ENCODE measurements at regions not wholly inside any gene's neighbourhood (a gene's known extent, or its start where the extent isn't known, plus 50 kb on each side); places are given as distances from the start of the nearest gene placed in this dataset.

DNA sequence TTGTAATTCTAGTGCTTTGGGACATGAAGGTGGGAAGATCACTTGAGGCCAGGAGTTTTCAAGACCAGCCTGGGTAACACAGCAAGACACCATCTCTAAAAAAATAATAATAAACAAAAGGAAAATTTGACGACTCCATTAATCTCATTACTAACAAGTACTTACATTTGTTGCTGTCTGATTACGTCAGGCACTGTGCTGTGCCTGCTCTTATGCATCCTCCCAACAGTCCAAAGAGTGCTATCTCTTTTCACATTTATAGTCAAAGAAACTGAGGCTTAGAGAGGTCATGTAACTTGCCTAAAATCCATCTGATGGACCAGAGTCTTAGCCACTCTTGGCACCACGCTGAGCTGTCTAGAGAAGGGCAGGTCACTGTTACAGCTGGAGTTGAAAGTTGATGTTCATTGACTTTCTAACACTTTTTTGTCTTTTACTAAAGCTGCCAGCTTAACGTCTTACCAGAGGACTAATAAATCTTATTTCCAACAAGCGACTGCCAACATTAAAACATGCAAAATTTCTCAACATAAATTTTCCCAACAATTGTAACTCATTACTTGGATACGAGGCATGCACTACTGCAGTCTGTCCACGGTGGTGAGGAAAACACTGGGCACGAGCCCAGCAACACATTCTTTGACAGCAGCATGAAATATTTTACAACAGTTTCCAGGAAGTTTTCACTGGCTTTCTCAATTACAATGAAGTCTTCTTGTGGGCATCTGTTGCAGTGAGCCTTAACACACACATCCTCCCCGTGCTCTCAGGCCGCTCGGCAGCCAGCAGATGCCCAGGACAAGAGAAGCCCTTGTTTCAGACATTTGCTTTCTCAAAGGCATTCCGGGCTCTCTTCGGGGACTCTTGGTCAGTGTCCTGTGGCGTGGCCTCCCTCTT is 262.9 kb upstream of the PROX1 start:
- H3K4me1 Mint-ChIP-seq (ENCODE audit: unreplicated experiment), result peaks cover 22% of the 10 kb centered on the region
- no peaks in the 10 kb centered on the region for H3K9me3 Mint-ChIP-seq (ENCODE audit: unreplicated experiment)
- H3K27ac Mint-ChIP-seq (ENCODE audit: unreplicated experiment), result no peak overlapping the region
- TF ChIP-seq, protein P1, sequence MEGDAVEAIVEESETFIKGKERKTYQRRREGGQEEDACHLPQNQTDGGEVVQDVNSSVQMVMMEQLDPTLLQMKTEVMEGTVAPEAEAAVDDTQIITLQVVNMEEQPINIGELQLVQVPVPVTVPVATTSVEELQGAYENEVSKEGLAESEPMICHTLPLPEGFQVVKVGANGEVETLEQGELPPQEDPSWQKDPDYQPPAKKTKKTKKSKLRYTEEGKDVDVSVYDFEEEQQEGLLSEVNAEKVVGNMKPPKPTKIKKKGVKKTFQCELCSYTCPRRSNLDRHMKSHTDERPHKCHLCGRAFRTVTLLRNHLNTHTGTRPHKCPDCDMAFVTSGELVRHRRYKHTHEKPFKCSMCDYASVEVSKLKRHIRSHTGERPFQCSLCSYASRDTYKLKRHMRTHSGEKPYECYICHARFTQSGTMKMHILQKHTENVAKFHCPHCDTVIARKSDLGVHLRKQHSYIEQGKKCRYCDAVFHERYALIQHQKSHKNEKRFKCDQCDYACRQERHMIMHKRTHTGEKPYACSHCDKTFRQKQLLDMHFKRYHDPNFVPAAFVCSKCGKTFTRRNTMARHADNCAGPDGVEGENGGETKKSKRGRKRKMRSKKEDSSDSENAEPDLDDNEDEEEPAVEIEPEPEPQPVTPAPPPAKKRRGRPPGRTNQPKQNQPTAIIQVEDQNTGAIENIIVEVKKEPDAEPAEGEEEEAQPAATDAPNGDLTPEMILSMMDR (IDR thresholded peaks at IDR 0.05; ENCODE audit: unreplicated experiment), result no peak
- no peak for DNase-seq (ENCODE audit: low spot score)
- H3K36me3 Mint-ChIP-seq (ENCODE audit: low read depth, unreplicated experiment), result no peaks in the 10 kb centered on the region
- no peak overlapping the region for H3K4me3 Mint-ChIP-seq (ENCODE audit: unreplicated experiment)
- H3K27me3 Mint-ChIP-seq (ENCODE audit: unreplicated experiment), result peaks cover 1% of the 10 kb centered on the region

DNA sequence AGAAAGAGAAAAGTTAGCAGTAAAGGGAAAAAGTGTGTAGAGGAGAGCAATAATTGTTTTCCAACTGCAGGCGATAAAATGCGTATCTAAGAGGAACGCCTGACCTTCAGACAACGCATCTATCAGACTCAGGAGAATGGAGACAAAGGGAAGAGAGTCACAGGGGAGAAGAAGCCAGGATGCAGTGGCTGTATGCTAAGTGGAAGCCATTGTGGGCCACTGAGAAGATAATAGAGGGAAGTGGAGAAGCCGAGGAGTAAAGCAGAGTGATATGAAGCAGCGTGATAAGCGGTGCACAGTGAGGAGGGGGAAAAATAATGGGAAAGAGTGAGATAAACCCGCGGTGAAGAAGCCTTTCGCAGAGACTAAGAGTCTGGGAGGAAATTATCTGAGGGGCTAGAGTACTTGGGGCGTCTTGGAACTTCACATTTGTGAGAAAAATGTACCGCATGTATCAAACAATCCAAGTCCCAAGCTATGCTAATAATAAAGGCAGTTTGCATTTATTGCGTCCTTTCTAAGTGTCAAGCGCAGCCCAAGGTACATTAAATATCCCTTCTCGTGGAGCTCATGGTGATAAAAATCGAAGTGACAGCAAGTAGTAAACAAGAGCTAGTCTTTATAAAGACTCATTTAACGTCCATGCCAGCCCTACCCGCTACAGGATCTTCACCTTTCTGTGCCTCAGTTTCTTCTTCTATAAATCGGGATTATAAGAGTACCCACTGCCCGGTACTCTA is 259.8 kb upstream of the PROX1 start:
- Mint-ChIP-seq H3K36me3 (ENCODE audit: low read depth, unreplicated experiment) (no peaks in the 10 kb centered on the region), H3K9me3 (ENCODE audit: unreplicated experiment) (no peaks in the 10 kb centered on the region), H3K27me3 (ENCODE audit: unreplicated experiment) (peaks cover 1% of the 10 kb centered on the region), H3K4me3 (ENCODE audit: unreplicated experiment) (no peak overlapping the region), H3K27ac (ENCODE audit: unreplicated experiment) (no peak overlapping the region), H3K4me1 (ENCODE audit: unreplicated experiment) (peaks cover 22% of the 10 kb centered on the region)
- TF ChIP-seq, protein P1 (IDR thresholded peaks at IDR 0.05; ENCODE audit: unreplicated experiment), result no peak
- DNase-seq (ENCODE audit: low spot score), result no peak

DNA sequence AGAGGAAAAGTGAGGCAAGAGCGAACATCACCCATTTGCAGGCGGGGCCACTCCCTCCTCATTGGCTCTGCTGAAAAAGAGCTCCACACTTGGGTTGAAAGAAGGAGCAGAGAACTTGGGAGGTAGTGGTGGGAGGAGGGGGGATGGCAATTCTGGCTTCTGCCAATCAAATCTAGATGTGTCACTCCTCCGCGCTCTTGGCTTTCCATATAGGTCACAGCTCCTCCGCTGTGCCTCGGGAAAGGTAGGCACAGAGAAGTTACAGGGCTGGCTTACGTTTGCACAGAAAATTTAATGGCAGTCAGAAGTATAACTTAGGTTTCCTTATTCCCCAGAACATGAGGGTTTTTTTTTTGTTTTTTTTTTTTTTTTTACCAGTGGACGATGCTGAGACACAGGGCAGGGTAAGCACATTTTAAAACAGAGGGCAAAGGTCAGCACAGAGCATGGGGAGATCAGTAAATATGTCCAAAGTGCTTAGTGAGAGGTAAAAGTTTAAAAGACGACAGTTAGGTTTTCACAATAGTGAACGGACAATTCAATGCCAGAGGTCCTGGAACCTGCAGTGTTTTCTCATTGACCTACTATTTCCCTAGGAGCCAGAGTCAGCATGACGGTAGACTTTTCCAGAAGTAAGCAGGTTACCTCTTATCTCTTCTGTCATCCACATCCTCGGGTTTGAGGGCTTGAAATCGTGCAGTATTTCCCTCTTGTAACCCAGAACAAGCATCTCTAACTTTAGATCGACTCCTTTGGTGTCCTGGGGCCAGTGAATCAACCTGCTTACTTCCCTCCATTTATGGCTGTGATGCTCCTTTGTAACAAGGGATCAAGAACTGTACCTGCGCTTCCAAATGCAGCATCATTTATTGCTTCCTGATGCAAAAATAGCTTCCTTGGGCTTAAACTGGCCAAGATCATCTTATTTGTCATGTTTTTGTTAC is 258.9 kb upstream of the PROX1 start:
- H3K4me1 Mint-ChIP-seq (ENCODE audit: unreplicated experiment), result peaks cover 15% of the 10 kb centered on the region
- no peaks in the 10 kb centered on the region for H3K9me3 Mint-ChIP-seq (ENCODE audit: unreplicated experiment)
- H3K36me3 Mint-ChIP-seq (ENCODE audit: low read depth, unreplicated experiment), result no peaks in the 10 kb centered on the region
- TF ChIP-seq, protein P1 (IDR thresholded peaks at IDR 0.05; ENCODE audit: unreplicated experiment), result no peak
- H3K4me3 Mint-ChIP-seq (ENCODE audit: unreplicated experiment), result no peak overlapping the region
- H3K27me3 Mint-ChIP-seq (ENCODE audit: unreplicated experiment), result peaks cover 1% of the 10 kb centered on the region
- no peak overlapping the region for H3K27ac Mint-ChIP-seq (ENCODE audit: unreplicated experiment)
- DNase-seq (ENCODE audit: low spot score), result no peak

DNA sequence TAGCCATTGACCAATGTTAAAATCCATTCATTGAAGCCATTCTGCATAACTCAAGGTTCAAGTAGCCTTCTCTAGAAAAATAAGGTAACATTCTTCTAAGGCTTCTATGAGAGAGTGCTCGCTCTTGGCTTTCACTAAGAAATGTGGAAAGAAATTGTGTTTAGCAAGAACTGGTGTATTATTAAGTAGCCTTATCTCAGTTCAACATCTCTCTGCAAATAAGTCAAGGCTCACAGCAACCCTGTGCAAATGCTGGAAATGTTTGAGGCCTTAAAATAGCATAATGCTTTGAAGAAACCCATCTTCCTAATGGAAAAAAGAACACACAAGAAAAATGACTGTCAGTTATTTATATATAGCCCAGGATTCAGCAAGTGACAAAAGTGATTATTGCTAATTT is 254.1 kb upstream of the PROX1 start:
- H3K4me1 Mint-ChIP-seq (ENCODE audit: unreplicated experiment), result no peaks in the 10 kb centered on the region
- H3K27me3 Mint-ChIP-seq (ENCODE audit: unreplicated experiment), result peaks cover 7% of the 10 kb centered on the region
- H3K9me3 Mint-ChIP-seq (ENCODE audit: unreplicated experiment), result no peaks in the 10 kb centered on the region
- H3K4me3 Mint-ChIP-seq (ENCODE audit: unreplicated experiment), result no peak overlapping the region
- DNase-seq (ENCODE audit: low spot score), result no peak
- TF ChIP-seq, protein P1 (IDR thresholded peaks at IDR 0.05; ENCODE audit: unreplicated experiment), result no peak
- no peaks in the 10 kb centered on the region for H3K36me3 Mint-ChIP-seq (ENCODE audit: low read depth, unreplicated experiment)
- no peak overlapping the region for H3K27ac Mint-ChIP-seq (ENCODE audit: unreplicated experiment)

Data from endothelial cell (in vitro differentiated cells).